Endothelial cell of umbilical vein (primary cell): ENCODE measurements at regions not wholly inside any gene's neighbourhood (a gene's known extent, or its start where the extent isn't known, plus 50 kb on each side); places are given as distances from the start of the nearest gene placed in this dataset.

Experiments
- EZH2 ChIP-seq: IDR thresholded peaks from 2 replicates; pipeline ENCODE4 v1.6.1; 2012; ENCODE audit warnings: borderline replicate concordance, low read depth, mild to moderate bottlenecking, moderate library complexity, low read length, inconsistent platforms; ENCODE audit not compliant: severe bottlenecking
- TF ChIP-seq, protein P1 (sequence below), 2 donors: IDR thresholded peaks; 1 replicate in 1 of 2; 2 replicates in 1 of 2; pipeline ENCODE4 v1.5.1; 2011; ENCODE audit warnings: low read length in 2 of 2, mild to moderate bottlenecking in 2 of 2, moderate library complexity in 2 of 2, control low read depth in 1 of 2, inconsistent platforms in 1 of 2, low read depth in 1 of 2; ENCODE audit not compliant: insufficient read depth in 1 of 2; ENCODE audit errors: extremely low read depth in 1 of 2

DNA sequence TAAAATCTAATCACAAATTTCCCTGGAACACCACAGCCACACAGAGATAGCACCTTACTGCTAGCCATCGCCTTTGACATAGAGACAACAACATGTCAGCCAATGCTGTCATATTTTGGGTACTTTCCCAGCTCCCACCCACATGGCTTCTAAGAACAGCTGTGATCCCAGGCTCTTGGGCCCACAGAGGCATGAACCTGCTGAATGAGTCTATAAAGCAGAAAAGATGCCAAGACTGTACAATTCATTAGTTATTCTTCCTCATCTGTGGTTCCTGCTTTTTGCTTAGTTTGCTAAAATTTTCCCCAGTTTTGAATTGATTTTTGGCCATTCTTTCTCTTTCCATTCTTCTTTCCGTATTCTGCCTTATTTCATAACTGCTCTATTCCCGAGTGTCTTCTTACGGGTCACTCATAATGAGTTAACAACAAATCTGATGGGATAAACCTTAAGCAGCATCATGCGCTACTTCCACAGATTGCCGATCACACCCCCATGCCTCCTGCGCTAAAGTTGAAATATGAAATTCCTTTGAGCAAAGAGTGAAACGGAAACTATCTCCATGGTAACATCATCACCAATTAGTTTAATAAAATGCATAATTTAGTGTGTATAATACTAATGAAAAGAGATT is 327.3 kb upstream of the HSF2 start:
- TF ChIP-seq, protein P1, sequence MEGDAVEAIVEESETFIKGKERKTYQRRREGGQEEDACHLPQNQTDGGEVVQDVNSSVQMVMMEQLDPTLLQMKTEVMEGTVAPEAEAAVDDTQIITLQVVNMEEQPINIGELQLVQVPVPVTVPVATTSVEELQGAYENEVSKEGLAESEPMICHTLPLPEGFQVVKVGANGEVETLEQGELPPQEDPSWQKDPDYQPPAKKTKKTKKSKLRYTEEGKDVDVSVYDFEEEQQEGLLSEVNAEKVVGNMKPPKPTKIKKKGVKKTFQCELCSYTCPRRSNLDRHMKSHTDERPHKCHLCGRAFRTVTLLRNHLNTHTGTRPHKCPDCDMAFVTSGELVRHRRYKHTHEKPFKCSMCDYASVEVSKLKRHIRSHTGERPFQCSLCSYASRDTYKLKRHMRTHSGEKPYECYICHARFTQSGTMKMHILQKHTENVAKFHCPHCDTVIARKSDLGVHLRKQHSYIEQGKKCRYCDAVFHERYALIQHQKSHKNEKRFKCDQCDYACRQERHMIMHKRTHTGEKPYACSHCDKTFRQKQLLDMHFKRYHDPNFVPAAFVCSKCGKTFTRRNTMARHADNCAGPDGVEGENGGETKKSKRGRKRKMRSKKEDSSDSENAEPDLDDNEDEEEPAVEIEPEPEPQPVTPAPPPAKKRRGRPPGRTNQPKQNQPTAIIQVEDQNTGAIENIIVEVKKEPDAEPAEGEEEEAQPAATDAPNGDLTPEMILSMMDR (IDR thresholded peaks at IDR 0.05; ENCODE audit: extremely low read depth in 1 of 2, insufficient read depth in 1 of 2, low read depth in 1 of 2, low read length in 2 of 2) = no peak
- TF ChIP-seq EZH2 = no peak
